A549 (cell line): ENCODE measurements at regions not wholly inside any gene's neighbourhood (a gene's known extent, or its start where the extent isn't known, plus 50 kb on each side); places are given as distances from the start of the nearest gene placed in this dataset.

Experiments used
- ATAC-seq, 2 experiments: fragments of 200-7000 bp in 1 of 2; fragments of >200 bp in 1 of 2; cut with Nextera tagmentation in 1 of 2; cut with Tn5 transposase in 1 of 2; 3 replicates each; pipeline versions ENCODE4 v1.8.0 to v1.9.1; 2018 to 2020; ENCODE audit warnings: mild to moderate bottlenecking in 1 of 2, moderate library complexity in 1 of 2
- CTCF ChIA-PET: fragments of 300-600 bp; sonication (Branson Sonifier 250); formaldehyde crosslinking; extraction: SDS; loops from one replicate; lab custom pipeline; 2021; ENCODE audit warnings: antibody characterized with exemption, inconsistent platforms; lab: Yijun Ruan, JAX
- POLR2A ChIA-PET: fragments of 350-600 bp; formaldehyde crosslinking; extraction: SDS; loops from one replicate; lab custom pipeline; 2021; ENCODE audit warnings: antibody characterized with exemption, inconsistent platforms; lab: Yijun Ruan, JAX
- DNase-seq, 2 experiments: peaks; one replicate each; pipeline versions ENCODE4 v3.0.0 to v3.0.0-alpha.2; 2011 to 2016; ENCODE audit warnings: low read depth in 1 of 2, low spot score in 1 of 2
- FAIRE-seq: peaks from 2 replicates; lab custom pipeline; 2011; peaks lifted over from hg19 to GRCh38; lab: Jason Lieb, UNC
- H3K27ac ChIP-seq, 2 experiments: fragments of >200 bp; sonication (Bioruptor Twin); formaldehyde crosslinking; 3 replicates each; pipeline ENCODE4 v1.5.1; 2016 to 2017
- H3K4me1 ChIP-seq: fragments of >200 bp; sonication (Bioruptor Twin); formaldehyde crosslinking; 3 replicates; pipeline ENCODE4 v1.6.1; 2016
- H3K4me2 ChIP-seq: fragments of >200 bp; sonication (Bioruptor Twin); formaldehyde crosslinking; 3 replicates; pipeline ENCODE4 v1.6.1; 2016
- H3K4me3 ChIP-seq: fragments of >200 bp; sonication (Bioruptor Twin); formaldehyde crosslinking; 3 replicates; pipeline ENCODE4 v1.5.1; 2016
- H3K9me3 ChIP-seq: fragments of >200 bp; sonication (Bioruptor Twin); formaldehyde crosslinking; 3 replicates; pipeline ENCODE4 v1.6.1; 2016
- BHLHE40 ChIP-seq: IDR thresholded peaks from 2 replicates; pipeline ENCODE4 v1.6.1; 2012; ENCODE audit warnings: low read depth, low read length, inconsistent platforms
- CHD2 ChIP-seq: fragments of 150-350 bp; IDR thresholded peaks from 2 replicates; pipeline ENCODE4 v1.6.1; 2014; ENCODE audit warnings: low read length; ENCODE audit not compliant: partially characterized antibody
- CHD4 ChIP-seq: fragments of 200-600 bp; sonication (generic); IDR thresholded peaks from 2 replicates; pipeline ENCODE4 v1.6.1; 2016; ENCODE audit warnings: antibody characterized with exemption, mild to moderate bottlenecking, borderline replicate concordance
- EP300 ChIP-seq, 2 experiments: fragments of >200 bp; sonication (Bioruptor Twin); formaldehyde crosslinking; IDR thresholded peaks; 2 replicates in 1 of 2; 3 replicates in 1 of 2; pipeline ENCODE4 v1.6.1; 2016 to 2017
- ESRRA ChIP-seq: fragments of 150-350 bp; IDR thresholded peaks from 2 replicates; pipeline ENCODE4 v1.6.1; 2014; ENCODE audit warnings: mild to moderate bottlenecking, low read length, borderline replicate concordance
- FOSB ChIP-seq: fragments of 250-450 bp; sonication (Bioruptor Pico); IDR thresholded peaks from 2 replicates; pipeline ENCODE4 v1.5.0; 2020; ENCODE audit warnings: mild to moderate bottlenecking, moderate library complexity
- HOXB13 ChIP-seq: fragments of 250-450 bp; sonication (Bioruptor Pico); IDR thresholded peaks from 2 replicates; pipeline ENCODE4 v1.5.0; 2020; ENCODE audit warnings: low read depth, mild to moderate bottlenecking, moderate library complexity
- HOXB5 ChIP-seq: fragments of 250-450 bp; sonication (Bioruptor Pico); IDR thresholded peaks from 2 replicates; pipeline ENCODE4 v1.5.0; 2020; ENCODE audit warnings: mild to moderate bottlenecking, moderate library complexity
- NFE2L2 ChIP-seq: fragments of 150-350 bp; conservative IDR thresholded peaks from 2 replicates; pipeline ENCODE4 v1.6.1; 2014; ENCODE audit warnings: low read length
- RNF2 ChIP-seq: fragments of 200-600 bp; sonication (generic); IDR thresholded peaks from 2 replicates; pipeline ENCODE4 v1.6.1; 2016; ENCODE audit warnings: low read depth, mild to moderate bottlenecking, antibody characterized with exemption, moderate library complexity, borderline replicate concordance
- SREBF2 ChIP-seq: fragments of 450-650 bp; IDR thresholded peaks from 2 replicates; pipeline ENCODE4 v1.6.1; 2014; ENCODE audit warnings: mild to moderate bottlenecking, moderate library complexity
- TP53 ChIP-seq: fragments of 250-450 bp; sonication (Bioruptor Pico); IDR thresholded peaks from 2 replicates; pipeline ENCODE4 v1.5.0; 2021; ENCODE audit warnings: mild to moderate bottlenecking, moderate library complexity
- ZNF302 ChIP-seq: fragments of 250-450 bp; sonication (Bioruptor Pico); IDR thresholded peaks from 2 replicates; pipeline ENCODE4 v1.9.0; 2021; ENCODE audit warnings: inconsistent platforms, mild to moderate bottlenecking, moderate library complexity
- ZSCAN20 ChIP-seq: fragments of 250-450 bp; sonication (Bioruptor Pico); IDR thresholded peaks from 2 replicates; pipeline ENCODE4 v1.8.0; 2022; ENCODE audit warnings: mild to moderate bottlenecking, moderate library complexity
- WGBS: methylation state at CpG from one replicate; pipeline ENCODE4 v1.1.6; 2017; ENCODE audit errors: missing lambda C conversion rate; 5-methylcytosine and 5-hydroxymethylcytosine counted together
- TF ChIP-seq, protein P1 (sequence below): fragments of 250-450 bp; sonication (Bioruptor Pico); IDR thresholded peaks from 2 replicates; pipeline ENCODE4 v1.5.0; 2021; ENCODE audit warnings: mild to moderate bottlenecking, moderate library complexity, borderline replicate concordance
- TF ChIP-seq, protein P2 (sequence below): IDR thresholded peaks from 2 replicates; pipeline ENCODE4 v1.6.1; 2012
- TF ChIP-seq, protein P3 (sequence below): IDR thresholded peaks from 2 replicates; pipeline ENCODE4 v1.6.1; 2012
- TF ChIP-seq, protein P4 (sequence below): fragments of >200 bp; sonication (Bioruptor Twin); formaldehyde crosslinking; IDR thresholded peaks from 3 replicates; pipeline ENCODE4 v1.5.1; 2016

DNA sequence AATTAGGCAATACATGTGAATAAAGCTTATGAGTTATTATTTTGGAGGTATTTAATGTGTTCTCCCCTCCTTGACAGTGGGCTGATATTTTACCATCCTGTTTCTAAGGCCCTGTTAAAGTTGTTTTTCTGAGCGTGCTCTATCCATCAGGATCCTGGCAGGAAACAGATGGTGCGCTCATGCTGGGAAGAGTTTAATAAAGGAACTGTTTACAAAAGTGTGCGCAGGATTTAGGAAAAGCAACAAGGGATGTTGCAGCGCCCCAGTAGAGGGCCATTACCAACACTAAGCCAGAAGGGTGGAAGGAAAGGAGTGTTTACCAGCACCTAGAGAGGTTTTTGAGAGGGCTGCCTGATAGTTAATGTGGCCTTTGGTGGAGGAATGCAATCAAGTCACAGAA is 374.5 kb downstream of the KCNRG start:
- no peak for FAIRE-seq
- Histone ChIP-seq H3K4me3 (no peak overlapping the region), H3K4me2 (no peak overlapping the region), H3K4me1 (no peaks in the 10 kb centered on the region), H3K9me3 (no peaks in the 10 kb centered on the region), H3K27ac (no peak overlapping the region)
- ChIA-PET POLR2A (no interaction called here), CTCF (interaction anchor here (0.9 kb wide), 1 partner anchor 23 kb away, joined by 3 read pairs; no protein-coding TSS in a partner anchor)
- WGBS = 84% methylated on average over 4 of the region's 4 CpGs
- TF ChIP-seq ZNF302 (CRISPR knock-in tag) (no peak), ZSCAN20 (CRISPR knock-in tag) (no peak), CHD4 (no peak)
- TF ChIP-seq, protein P1, sequence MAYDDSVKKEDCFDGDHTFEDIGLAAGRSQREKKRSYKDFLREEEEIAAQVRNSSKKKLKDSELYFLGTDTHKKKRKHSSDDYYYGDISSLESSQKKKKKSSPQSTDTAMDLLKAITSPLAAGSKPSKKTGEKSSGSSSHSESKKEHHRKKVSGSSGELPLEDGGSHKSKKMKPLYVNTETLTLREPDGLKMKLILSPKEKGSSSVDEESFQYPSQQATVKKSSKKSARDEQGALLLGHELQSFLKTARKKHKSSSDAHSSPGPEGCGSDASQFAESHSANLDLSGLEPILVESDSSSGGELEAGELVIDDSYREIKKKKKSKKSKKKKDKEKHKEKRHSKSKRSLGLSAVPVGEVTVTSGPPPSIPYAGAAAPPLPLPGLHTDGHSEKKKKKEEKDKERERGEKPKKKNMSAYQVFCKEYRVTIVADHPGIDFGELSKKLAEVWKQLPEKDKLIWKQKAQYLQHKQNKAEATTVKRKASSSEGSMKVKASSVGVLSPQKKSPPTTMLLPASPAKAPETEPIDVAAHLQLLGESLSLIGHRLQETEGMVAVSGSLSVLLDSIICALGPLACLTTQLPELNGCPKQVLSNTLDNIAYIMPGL (CRISPR knock-in tag) = no peak
- ATAC-seq = no peak
- DNase-seq = no peak

DNA sequence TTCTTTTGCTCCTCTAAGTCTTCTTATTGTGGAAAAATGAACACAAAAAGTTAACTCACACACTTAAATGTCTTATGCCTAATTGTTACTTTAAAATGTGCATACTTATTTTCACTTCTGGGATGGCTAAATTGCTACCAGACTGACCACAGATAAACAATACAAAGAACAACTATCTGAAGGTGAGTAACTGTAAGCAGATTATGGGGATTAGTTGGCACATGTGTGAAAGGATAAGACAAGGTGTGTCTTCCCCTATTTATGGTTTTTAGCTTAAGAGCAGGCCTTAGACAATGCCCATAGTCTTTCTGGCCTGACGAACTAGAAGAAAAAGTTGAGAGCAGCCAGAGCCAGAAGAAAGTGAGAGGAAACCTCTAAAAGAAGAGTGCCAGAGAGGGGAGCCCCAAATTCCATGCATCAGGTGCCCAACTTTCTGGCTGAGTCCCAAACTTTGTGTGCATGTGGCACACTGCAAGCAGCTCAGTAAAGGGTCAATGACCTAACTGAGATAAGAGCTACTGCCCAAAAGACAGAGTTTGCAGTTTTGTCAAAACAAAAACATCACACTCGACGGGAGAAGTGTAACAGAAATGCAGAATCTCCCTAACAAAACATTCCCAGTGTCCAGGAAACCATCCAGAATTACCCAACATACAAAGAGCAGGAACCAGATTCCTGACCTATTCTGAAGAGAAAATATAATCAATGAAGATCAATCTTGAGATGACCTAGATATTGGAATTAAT is 375.4 kb downstream of the KCNRG start:
- H3K27ac ChIP-seq = no peak overlapping the region
- TF ChIP-seq TP53 (CRISPR knock-in tag) = no peak
- TF ChIP-seq, protein P2, sequence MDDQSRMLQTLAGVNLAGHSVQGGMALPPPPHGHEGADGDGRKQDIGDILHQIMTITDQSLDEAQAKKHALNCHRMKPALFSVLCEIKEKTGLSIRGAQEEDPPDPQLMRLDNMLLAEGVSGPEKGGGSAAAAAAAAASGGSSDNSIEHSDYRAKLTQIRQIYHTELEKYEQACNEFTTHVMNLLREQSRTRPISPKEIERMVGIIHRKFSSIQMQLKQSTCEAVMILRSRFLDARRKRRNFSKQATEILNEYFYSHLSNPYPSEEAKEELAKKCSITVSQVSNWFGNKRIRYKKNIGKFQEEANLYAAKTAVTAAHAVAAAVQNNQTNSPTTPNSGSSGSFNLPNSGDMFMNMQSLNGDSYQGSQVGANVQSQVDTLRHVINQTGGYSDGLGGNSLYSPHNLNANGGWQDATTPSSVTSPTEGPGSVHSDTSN = no peak
- TF ChIP-seq BHLHE40 = no peak
- TF ChIP-seq RNF2 = no peak
- no peak for TF ChIP-seq SREBF2
- TF ChIP-seq ESRRA = no peak
- TF ChIP-seq HOXB13 = no peak
- TF ChIP-seq CHD2 = no peak
- TF ChIP-seq EP300 (IDR thresholded peaks at IDR 0.05) = no peak
- TF ChIP-seq, protein P3, sequence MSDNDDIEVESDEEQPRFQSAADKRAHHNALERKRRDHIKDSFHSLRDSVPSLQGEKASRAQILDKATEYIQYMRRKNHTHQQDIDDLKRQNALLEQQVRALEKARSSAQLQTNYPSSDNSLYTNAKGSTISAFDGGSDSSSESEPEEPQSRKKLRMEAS = no peak
- TF ChIP-seq ZNF302 (CRISPR knock-in tag) = no peak
- DNase-seq = no peak
- H3K4me1 ChIP-seq = no peaks in the 10 kb centered on the region
- no peak for ATAC-seq
- 76% methylated on average over 3 of the region's 3 CpGs for WGBS
- ChIA-PET POLR2A (no interaction called here), CTCF (no interaction called here)
- H3K4me2 ChIP-seq = no peak overlapping the region
- H3K4me3 ChIP-seq = no peak overlapping the region
- no peak for FAIRE-seq
- no peaks in the 10 kb centered on the region for H3K9me3 ChIP-seq

DNA sequence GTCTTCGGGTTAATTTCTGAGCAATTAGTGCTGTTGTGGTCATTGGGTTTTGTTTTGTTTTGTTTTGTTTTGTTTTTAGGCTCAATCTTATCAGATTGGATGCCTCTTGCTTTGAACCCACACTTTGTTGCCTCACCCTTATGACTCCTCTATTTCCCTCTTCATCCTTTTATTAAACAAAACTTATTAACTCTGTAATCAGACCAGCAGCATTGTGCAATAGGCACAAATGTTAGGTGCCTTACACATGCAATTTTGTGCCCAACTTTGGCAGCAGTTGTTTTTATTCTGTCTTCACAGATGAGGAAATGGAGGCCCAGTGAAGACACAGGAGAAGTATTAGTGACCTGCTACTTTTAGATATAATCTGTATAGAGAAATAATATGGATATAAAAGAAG is 377.7 kb downstream of the KCNRG start:
- H3K4me3 ChIP-seq = no peak overlapping the region
- TF ChIP-seq CHD2 = no peak
- TF ChIP-seq, protein P4, sequence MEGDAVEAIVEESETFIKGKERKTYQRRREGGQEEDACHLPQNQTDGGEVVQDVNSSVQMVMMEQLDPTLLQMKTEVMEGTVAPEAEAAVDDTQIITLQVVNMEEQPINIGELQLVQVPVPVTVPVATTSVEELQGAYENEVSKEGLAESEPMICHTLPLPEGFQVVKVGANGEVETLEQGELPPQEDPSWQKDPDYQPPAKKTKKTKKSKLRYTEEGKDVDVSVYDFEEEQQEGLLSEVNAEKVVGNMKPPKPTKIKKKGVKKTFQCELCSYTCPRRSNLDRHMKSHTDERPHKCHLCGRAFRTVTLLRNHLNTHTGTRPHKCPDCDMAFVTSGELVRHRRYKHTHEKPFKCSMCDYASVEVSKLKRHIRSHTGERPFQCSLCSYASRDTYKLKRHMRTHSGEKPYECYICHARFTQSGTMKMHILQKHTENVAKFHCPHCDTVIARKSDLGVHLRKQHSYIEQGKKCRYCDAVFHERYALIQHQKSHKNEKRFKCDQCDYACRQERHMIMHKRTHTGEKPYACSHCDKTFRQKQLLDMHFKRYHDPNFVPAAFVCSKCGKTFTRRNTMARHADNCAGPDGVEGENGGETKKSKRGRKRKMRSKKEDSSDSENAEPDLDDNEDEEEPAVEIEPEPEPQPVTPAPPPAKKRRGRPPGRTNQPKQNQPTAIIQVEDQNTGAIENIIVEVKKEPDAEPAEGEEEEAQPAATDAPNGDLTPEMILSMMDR = no peak
- no peak for TF ChIP-seq NFE2L2
- no peak for TF ChIP-seq FOSB (CRISPR knock-in tag)
- no peak for TF ChIP-seq HOXB5
- TF ChIP-seq, all 56 proteins: peak for 0
- no peak for ATAC-seq
- ChIA-PET POLR2A (no interaction called here), CTCF (no interaction called here)
- WGBS = 77% methylated on average over 1 of the region's 1 CpG
- no peak overlapping the region for H3K27ac ChIP-seq
- no peak for FAIRE-seq
- H3K9me3 ChIP-seq = no peaks in the 10 kb centered on the region
- no peaks in the 10 kb centered on the region for H3K4me1 ChIP-seq
- DNase-seq = no peak
- H3K4me2 ChIP-seq = no peak overlapping the region
